AG04450 (cell line): ENCODE measurements at regions not wholly inside any gene's neighbourhood (a gene's known extent, or its start where the extent isn't known, plus 50 kb on each side); places are given as distances from the start of the nearest gene placed in this dataset.

Experiments
- CTCF ChIA-PET: fragments of 300-600, 350-600 bp; formaldehyde crosslinking; extraction: SDS; loops from one replicate; lab custom pipeline; 2022; ENCODE audit warnings: antibody characterized with exemption, inconsistent platforms; lab: Charles Lee
- POLR2A ChIA-PET: fragments of 350-600 bp; formaldehyde crosslinking; extraction: SDS; loops from one replicate; lab custom pipeline; 2021; ENCODE audit warnings: antibody characterized with exemption, inconsistent platforms; lab: Yijun Ruan, JAX
- DNase-seq: peaks from one replicate; pipeline ENCODE4 v3.0.0-alpha.2; 2011; ENCODE audit warnings: low read depth, low spot score
- H3K27ac ChIP-seq: one replicate; pipeline ENCODE4 v1.5.1; 2012; ENCODE audit warnings: low read depth, low read length, control low read depth
- H3K27me3 ChIP-seq: one replicate; pipeline ENCODE4 v1.6.0; 2012; ENCODE audit warnings: low read length; ENCODE audit not compliant: control insufficient read depth, insufficient read depth
- H3K4me3 ChIP-seq: 2 replicates; pipeline ENCODE4 v1.5.1; 2011; ENCODE audit warnings: mild to moderate bottlenecking, low read depth, low read length, control low read depth
- H3K9me3 ChIP-seq: 2 replicates; pipeline ENCODE4 v1.5.1; 2012; ENCODE audit warnings: low read length; ENCODE audit not compliant: control insufficient read depth, insufficient read depth
- TF ChIP-seq, protein P1 (sequence below): IDR thresholded peaks from 2 replicates; pipeline ENCODE4 v1.5.1; 2011; ENCODE audit warnings: low read depth, low read length, control low read depth, inconsistent platforms

DNA sequence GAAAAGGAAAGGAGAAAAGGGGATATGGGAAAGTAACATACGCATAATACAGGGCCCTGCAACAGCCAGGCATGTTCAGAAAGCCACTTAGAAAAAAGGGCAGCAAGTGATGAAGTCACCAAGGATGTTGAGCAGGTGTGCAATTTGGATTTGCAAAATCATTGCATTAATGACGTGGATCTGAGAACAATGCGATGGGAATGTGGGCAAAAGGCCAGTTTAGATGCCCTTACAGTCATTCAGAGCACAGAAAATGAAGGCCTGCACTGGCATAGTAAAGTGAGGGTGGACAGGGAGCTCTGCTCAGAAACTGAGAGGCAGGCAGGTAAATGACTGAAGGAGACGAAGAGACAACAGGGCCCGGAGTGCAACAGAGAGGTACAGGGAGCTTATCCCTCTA lies 123.7 kb upstream of the NHSL1 start:
- TF ChIP-seq, protein P1, sequence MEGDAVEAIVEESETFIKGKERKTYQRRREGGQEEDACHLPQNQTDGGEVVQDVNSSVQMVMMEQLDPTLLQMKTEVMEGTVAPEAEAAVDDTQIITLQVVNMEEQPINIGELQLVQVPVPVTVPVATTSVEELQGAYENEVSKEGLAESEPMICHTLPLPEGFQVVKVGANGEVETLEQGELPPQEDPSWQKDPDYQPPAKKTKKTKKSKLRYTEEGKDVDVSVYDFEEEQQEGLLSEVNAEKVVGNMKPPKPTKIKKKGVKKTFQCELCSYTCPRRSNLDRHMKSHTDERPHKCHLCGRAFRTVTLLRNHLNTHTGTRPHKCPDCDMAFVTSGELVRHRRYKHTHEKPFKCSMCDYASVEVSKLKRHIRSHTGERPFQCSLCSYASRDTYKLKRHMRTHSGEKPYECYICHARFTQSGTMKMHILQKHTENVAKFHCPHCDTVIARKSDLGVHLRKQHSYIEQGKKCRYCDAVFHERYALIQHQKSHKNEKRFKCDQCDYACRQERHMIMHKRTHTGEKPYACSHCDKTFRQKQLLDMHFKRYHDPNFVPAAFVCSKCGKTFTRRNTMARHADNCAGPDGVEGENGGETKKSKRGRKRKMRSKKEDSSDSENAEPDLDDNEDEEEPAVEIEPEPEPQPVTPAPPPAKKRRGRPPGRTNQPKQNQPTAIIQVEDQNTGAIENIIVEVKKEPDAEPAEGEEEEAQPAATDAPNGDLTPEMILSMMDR: no peak
- Histone ChIP-seq H3K27ac (no peak overlapping the region), H3K9me3 (no peaks in the 10 kb centered on the region), H3K27me3 (no peaks in the 10 kb centered on the region), H3K4me3 (no peak overlapping the region)
- POLR2A ChIA-PET: no interaction called here
- CTCF ChIA-PET: no interaction called here
- DNase-seq: no peak

DNA sequence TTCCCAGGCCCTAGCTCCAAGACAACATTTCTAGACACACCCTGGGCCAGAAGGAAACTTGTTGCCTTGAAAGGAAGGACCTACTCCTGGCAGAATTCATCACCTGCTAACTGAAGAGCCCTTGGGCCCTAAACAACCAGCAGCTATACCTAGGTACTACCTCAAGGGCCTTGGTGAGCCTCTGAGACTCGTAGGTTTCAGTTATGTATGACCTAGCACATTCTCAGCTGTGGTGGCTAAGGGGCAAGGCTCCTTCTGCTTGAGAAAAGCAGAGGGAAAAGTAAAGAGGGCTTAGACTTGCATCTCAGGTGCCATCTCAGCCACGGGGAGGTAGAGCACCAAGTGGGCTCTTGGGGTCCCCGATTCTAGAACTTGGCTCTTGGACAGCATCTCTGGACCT lies 132.3 kb upstream of the NHSL1 start:
- no peaks in the 10 kb centered on the region for H3K9me3 ChIP-seq
- TF ChIP-seq, protein P1: no peak
- no peak overlapping the region for H3K4me3 ChIP-seq
- DNase-seq: no peak
- H3K27ac ChIP-seq: no peak overlapping the region
- ChIA-PET CTCF (no interaction called here), POLR2A (no interaction called here)
- H3K27me3 ChIP-seq: no peaks in the 10 kb centered on the region

DNA sequence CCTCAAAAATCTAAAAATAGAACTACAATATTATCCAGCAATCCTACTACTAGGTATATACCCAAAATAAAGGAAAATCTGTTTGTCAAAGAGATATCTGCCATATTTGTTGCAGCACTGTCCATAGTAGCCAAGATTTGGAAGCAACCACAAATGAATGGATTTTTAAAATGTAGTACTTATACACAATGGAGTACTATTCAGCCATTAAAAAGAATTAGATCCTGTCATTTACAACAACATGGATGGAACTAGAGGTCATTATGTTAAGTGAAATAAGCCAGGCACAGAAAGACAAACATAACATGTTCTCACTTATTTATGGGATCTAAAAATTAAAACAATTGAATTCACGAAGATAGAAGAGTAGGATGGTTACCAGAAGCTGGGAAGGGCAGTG lies 135.7 kb upstream of the CCDC28A start:
- no peaks in the 10 kb centered on the region for H3K27me3 ChIP-seq
- no peak for DNase-seq
- no peak overlapping the region for H3K4me3 ChIP-seq
- TF ChIP-seq, protein P1: no peak
- H3K27ac ChIP-seq: no peak overlapping the region
- CTCF ChIA-PET: interaction anchor here (1.0 kb wide), 1 partner anchor 128 kb away, joined by 3 read pairs; no protein-coding TSS in a partner anchor
- H3K9me3 ChIP-seq: no peaks in the 10 kb centered on the region
- POLR2A ChIA-PET: no interaction called here

DNA sequence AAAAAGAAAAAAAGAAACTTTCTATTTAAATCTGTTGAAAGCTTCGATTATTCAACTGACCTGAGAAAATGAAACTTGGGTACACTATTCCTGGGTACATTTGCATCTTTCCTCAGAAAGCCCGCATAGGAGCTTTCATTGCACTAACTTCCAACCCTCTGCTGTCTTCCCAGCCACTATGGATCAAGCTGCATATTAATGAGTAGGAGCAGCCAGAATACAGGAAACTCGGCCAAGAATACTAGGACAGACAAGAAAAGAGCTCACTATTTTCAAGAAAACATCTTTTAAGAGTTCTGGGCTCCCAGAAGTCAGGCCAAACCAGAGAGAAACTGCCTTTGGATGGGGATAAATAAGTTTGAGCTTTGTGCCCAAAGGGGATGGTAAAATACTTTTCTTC lies 135.0 kb upstream of the CCDC28A start:
- Histone ChIP-seq H3K27me3 (no peaks in the 10 kb centered on the region), H3K9me3 (no peaks in the 10 kb centered on the region), H3K27ac (no peak overlapping the region), H3K4me3 (no peak overlapping the region)
- ChIA-PET POLR2A (no interaction called here), CTCF (interaction anchor here (1.0 to 1.5 kb wide), 2 partner anchors 48 to 127 kb away, joined by 3 to 5 read pairs; no protein-coding TSS in a partner anchor)
- TF ChIP-seq, protein P1: no peak
- DNase-seq: no peak

DNA sequence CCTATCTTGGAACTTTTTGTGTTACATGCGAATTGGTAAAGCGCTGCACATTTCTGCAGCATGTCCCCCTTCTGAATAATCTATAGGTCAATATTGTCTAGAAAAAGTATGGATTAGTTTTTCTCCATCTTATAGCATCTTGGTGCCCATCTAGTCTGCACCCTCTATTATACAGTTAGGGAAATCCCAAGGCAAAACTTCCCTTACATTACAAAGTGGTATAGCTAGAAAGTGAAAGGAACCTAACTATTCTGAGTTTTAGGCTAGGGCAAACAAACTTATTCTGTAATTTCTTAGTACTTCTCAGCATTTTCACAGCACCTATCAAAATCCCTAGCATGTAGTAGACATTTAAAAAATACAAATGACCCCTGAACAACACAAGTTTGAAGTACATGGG lies 133.5 kb upstream of the CCDC28A start:
- TF ChIP-seq, protein P1: no peak
- no peak for DNase-seq
- POLR2A ChIA-PET: no interaction called here
- no peak overlapping the region for H3K27ac ChIP-seq
- no peaks in the 10 kb centered on the region for H3K27me3 ChIP-seq
- H3K9me3 ChIP-seq: no peaks in the 10 kb centered on the region
- CTCF ChIA-PET: interaction anchor here (0.6 to 1.5 kb wide), 8 partner anchors 11 to 1125 kb away, joined by 3 to 5 read pairs (median 4); no protein-coding TSS in a partner anchor
- H3K4me3 ChIP-seq: no peak overlapping the region
